GM12865 (cell line): ENCODE measurements at regions not wholly inside any gene's neighbourhood (a gene's known extent, or its start where the extent isn't known, plus 50 kb on each side); places are given as distances from the start of the nearest gene placed in this dataset.

Experiments
- DNase-seq: peaks from one replicate; pipeline ENCODE4 v3.0.0; 2010; ENCODE audit warnings: low read depth
- H3K4me3 ChIP-seq: 2 replicates; pipeline ENCODE4 v1.5.1; 2011; ENCODE audit warnings: mild to moderate bottlenecking, low read depth, low read length, control low read depth
- TF ChIP-seq, protein P1 (sequence below): IDR thresholded peaks from 2 replicates; pipeline ENCODE4 v1.5.1; 2011; ENCODE audit warnings: low read length, control low read depth, low read depth, inconsistent platforms; ENCODE audit not compliant: insufficient read depth; ENCODE audit errors: missing control alignments

DNA sequence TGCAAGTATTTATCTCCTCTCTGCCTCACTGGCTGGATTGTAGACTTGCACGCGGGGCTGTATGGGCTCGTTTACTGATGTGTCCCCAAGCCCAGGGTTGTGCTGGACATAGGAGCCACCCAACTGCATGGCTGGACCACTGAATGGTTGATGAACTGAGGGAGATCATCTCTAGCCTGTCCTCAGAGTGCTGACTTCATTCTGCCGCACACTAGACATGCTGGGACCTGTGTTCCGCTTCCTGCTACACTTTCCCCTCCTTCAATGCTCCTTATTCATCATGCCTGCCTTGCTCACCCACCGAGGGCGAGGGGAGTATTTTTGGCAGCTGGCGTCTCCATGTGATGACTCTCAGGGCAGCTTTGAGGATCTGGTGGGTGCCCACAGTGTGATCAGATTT, 440.2 kb downstream of the GLRX3 start:
- no peak overlapping the region for H3K4me3 ChIP-seq
- TF ChIP-seq, protein P1, sequence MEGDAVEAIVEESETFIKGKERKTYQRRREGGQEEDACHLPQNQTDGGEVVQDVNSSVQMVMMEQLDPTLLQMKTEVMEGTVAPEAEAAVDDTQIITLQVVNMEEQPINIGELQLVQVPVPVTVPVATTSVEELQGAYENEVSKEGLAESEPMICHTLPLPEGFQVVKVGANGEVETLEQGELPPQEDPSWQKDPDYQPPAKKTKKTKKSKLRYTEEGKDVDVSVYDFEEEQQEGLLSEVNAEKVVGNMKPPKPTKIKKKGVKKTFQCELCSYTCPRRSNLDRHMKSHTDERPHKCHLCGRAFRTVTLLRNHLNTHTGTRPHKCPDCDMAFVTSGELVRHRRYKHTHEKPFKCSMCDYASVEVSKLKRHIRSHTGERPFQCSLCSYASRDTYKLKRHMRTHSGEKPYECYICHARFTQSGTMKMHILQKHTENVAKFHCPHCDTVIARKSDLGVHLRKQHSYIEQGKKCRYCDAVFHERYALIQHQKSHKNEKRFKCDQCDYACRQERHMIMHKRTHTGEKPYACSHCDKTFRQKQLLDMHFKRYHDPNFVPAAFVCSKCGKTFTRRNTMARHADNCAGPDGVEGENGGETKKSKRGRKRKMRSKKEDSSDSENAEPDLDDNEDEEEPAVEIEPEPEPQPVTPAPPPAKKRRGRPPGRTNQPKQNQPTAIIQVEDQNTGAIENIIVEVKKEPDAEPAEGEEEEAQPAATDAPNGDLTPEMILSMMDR, result no peak
- no peak for DNase-seq

DNA sequence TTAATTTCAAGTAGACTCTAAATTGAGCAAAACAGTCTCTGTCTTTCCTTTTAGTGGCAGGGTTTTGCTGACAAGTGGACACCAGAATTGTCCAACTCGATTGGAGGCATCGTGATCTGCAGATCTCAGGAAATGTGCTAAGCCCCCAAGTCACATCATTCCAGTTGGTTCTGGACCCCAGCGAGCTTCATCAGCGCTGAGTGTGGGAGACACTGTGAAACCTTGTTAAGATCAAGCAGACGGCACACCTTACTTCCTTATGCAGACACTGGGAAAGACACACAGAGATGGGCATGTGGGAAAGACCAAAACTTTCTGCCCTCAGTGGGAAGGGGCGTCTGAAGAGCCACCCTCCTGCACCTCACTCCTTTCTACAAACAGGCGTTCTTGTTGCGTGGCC, 440.8 kb downstream of the GLRX3 start:
- TF ChIP-seq, protein P1, result no peak
- no peak for DNase-seq
- no peak overlapping the region for H3K4me3 ChIP-seq

- TF ChIP-seq, protein P1, result no peak
- H3K4me3 ChIP-seq, result no peak overlapping the region
- no peak for DNase-seq
Measured at GRCh38 chr10:130578532-130579289, 442.5 kb downstream of the GLRX3 start.

DNA sequence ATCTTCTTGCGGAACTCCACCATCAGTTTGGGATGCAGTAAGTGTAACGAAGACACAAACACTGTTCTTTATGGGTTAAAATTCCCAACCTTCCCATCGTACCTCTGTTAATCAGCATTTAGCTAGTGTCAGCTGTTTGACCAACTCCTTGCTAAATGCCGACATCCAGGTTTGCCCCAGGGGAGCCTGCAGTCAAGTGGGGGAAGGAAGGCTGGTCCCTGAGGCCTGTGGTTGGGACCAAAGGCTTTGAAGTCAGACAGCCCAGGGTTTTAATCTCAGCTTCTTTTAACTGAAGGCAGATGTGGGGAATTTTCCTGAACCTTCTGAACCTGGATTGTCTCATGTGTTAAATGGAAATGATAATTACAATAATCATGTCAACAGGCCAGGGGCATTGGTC, 443.7 kb downstream of the GLRX3 start:
- no peak for DNase-seq
- no peak overlapping the region for H3K4me3 ChIP-seq
- TF ChIP-seq, protein P1, result no peak

GRCh38 chr10:130580975-130581374, 444.8 kb downstream of the GLRX3 start:
- H3K4me3 ChIP-seq, result no peak overlapping the region
- DNase-seq, result no peak
- TF ChIP-seq, protein P1, result no peak

DNA sequence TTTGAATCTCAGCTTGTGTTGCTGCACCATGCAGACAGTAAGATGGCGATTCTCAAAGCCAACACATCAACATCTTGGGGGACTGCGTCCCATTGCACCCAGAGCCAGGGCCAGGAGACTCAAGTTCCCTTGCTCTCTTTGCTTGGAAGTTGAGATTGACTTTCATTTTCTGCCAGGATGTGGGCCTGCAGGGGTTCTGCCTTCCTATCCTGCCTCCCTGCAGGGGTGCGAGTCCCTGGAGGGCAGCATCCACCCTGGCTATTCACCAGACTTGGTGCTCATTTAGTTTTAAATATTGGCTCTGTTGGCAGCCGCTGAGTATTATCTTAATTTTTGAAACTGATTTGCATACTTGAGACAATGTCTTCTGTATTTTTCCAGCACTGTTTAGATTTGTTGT, 451.5 kb downstream of the GLRX3 start:
- TF ChIP-seq, protein P1, result no peak
- H3K4me3 ChIP-seq, result no peak overlapping the region
- no peak for DNase-seq

DNA sequence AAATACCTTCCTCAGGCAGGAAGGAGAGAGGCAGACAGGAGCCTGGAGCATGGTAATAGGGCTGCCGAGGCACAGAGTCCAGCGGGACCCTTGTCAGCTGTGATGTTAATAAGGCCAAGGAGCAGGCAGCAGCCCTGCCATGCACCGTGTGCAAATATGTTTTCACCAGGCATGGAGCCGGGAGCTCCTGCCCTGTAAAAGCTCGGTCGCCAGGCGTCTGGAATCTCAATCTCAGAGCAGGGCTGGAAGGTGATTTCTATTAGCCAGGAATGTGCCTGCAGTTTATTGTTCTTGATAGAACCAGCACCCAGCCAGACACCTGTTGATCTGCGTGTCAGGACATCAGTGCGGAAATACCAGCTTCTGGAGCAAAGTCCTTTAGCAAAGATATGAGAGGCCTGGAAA, 469.8 kb downstream of the GLRX3 start:
- TF ChIP-seq, protein P1, result no peak
- H3K4me3 ChIP-seq, result no peak overlapping the region
- DNase-seq, result no peak
